CD14-positive monocyte (primary cell): ENCODE measurements at regions not wholly inside any gene's neighbourhood (a gene's known extent, or its start where the extent isn't known, plus 50 kb on each side); places are given as distances from the start of the nearest gene placed in this dataset.

Experiments
- DNase-seq, 3 donors: peaks; one replicate each; pipeline ENCODE4 v3.0.0-alpha.2; 2011 to 2022
- H2AFZ ChIP-seq: 2 replicates; pipeline ENCODE4 v1.6.0; 2012; ENCODE audit warnings: mild to moderate bottlenecking, low read depth, low read length, inconsistent platforms; ENCODE audit not compliant: insufficient read depth, poor library complexity, severe bottlenecking
- H3K27ac ChIP-seq, 2 donors: 1 replicate in 1 of 2; 2 replicates in 1 of 2; pipeline ENCODE4 v1.5.1; 2012 to 2013; ENCODE audit warnings: low read length in 2 of 2, control low read depth in 1 of 2, inconsistent platforms in 1 of 2, low read depth in 1 of 2, mild to moderate bottlenecking in 1 of 2
- H3K27me3 ChIP-seq, 2 donors: one replicate each; pipeline versions ENCODE4 v1.6.0 to v1.6.1; 2011 to 2013; ENCODE audit warnings: low read length in 2 of 2; ENCODE audit not compliant: control insufficient read depth in 2 of 2, insufficient read depth in 2 of 2
- H3K36me3 ChIP-seq, 2 donors: replicated peaks in 1 of 2; 1 replicate in 1 of 2; 2 replicates in 1 of 2; pipeline versions ENCODE4 v1.5.1 to v1.6.1; 2012 to 2013; ENCODE audit warnings: low read length in 2 of 2, control low read depth in 1 of 2, inconsistent platforms in 1 of 2, mild to moderate bottlenecking in 1 of 2; ENCODE audit not compliant: insufficient read depth in 2 of 2, control insufficient read depth in 1 of 2
- H3K4me1 ChIP-seq, 2 donors: 1 replicate in 1 of 2; 2 replicates in 1 of 2; pipeline versions ENCODE4 v1.5.1 to v1.6.1; 2012 to 2013; ENCODE audit warnings: low read length in 2 of 2, control low read depth in 1 of 2, inconsistent platforms in 1 of 2, mild to moderate bottlenecking in 1 of 2, moderate library complexity in 1 of 2; ENCODE audit not compliant: insufficient read depth in 2 of 2, control insufficient read depth in 1 of 2
- H3K4me2 ChIP-seq: replicated peaks from 2 replicates; pipeline ENCODE3; 2012; ENCODE audit warnings: low read length, moderate library complexity, mild to moderate bottlenecking; ENCODE audit not compliant: poor library complexity, severe bottlenecking; ENCODE audit errors: extremely low read depth
- H3K4me3 ChIP-seq, 3 experiments: fragments of 200-600 bp in 1 of 3; sonication (generic) in 1 of 3; replicated peaks in 1 of 3; 1 replicate in 2 of 3; 2 replicates in 1 of 3; pipeline ENCODE4 v1.5.1; 2011 to 2013; ENCODE audit warnings: low read length in 3 of 3, mild to moderate bottlenecking in 3 of 3, control low read depth in 2 of 3, low read depth in 2 of 3, inconsistent platforms in 1 of 3, moderate library complexity in 1 of 3
- H3K79me2 ChIP-seq: 2 replicates; pipeline ENCODE4 v1.6.0; 2012; ENCODE audit warnings: mild to moderate bottlenecking, control low read depth, inconsistent platforms, low read length, moderate library complexity; ENCODE audit not compliant: insufficient read depth
- H3K9ac ChIP-seq: 2 replicates; pipeline ENCODE4 v1.6.0; 2017; ENCODE audit warnings: low read length, mild to moderate bottlenecking; ENCODE audit not compliant: insufficient read depth, poor library complexity, severe bottlenecking
- H3K9me3 ChIP-seq, 2 donors: replicated peaks in 1 of 2; 1 replicate in 1 of 2; 2 replicates in 1 of 2; pipeline versions ENCODE4 v1.5.1 to v1.6.1; 2012 to 2013; ENCODE audit warnings: low read length in 2 of 2, control low read depth in 1 of 2; ENCODE audit not compliant: control insufficient read depth in 1 of 2, insufficient read depth in 1 of 2
- H4K20me1 ChIP-seq: 2 replicates; pipeline ENCODE4 v1.6.0; 2012; ENCODE audit warnings: mild to moderate bottlenecking, low read length, control low read depth, moderate library complexity; ENCODE audit not compliant: insufficient read depth
- H3K27ac Mint-ChIP-seq, 7 donors: one replicate each; pipeline ENCODE4 v1.8.0; 2020; ENCODE audit warnings: mild to moderate bottlenecking in 7 of 7, mixed read lengths in 7 of 7, moderate library complexity in 6 of 7, inconsistent platforms in 2 of 7
- H3K27me3 Mint-ChIP-seq, 3 donors: one replicate each; pipeline ENCODE4 v1.8.0; 2021 to 2022; ENCODE audit warnings: low read depth in 3 of 3, mild to moderate bottlenecking in 3 of 3, mixed read lengths in 3 of 3, moderate library complexity in 3 of 3, inconsistent platforms in 1 of 3
- H3K36me3 Mint-ChIP-seq, 2 donors: one replicate each; pipeline ENCODE4 v1.8.0; 2020; ENCODE audit warnings: mixed read lengths in 2 of 2, inconsistent platforms in 1 of 2, mild to moderate bottlenecking in 1 of 2
- H3K4me1 Mint-ChIP-seq: one replicate; pipeline ENCODE4 v1.8.0; 2020; ENCODE audit warnings: mild to moderate bottlenecking, mixed read lengths
- H3K4me3 Mint-ChIP-seq, 2 donors: one replicate each; pipeline ENCODE4 v1.8.0; 2020; ENCODE audit warnings: mild to moderate bottlenecking in 2 of 2, mixed read lengths in 2 of 2, moderate library complexity in 1 of 2
- H3K9me3 Mint-ChIP-seq, 7 donors: one replicate each; pipeline ENCODE4 v1.8.0; 2020 to 2022; ENCODE audit warnings: mixed read lengths in 7 of 7, mild to moderate bottlenecking in 6 of 7, moderate library complexity in 6 of 7, inconsistent platforms in 2 of 7
- WGBS: methylation state at CpG from one replicate; pipeline ENCODE4 v1.1.5; 2013; ENCODE audit warnings: missing lambda C conversion rate; ENCODE audit not compliant: insufficient coverage; 5-methylcytosine and 5-hydroxymethylcytosine counted together
- intact Hi-C, 2 donors: fragments of 100-400 bp; cut with micrococcal nuclease; formaldehyde crosslinking; loops; one replicate each; pipeline versions ENCODE4 v1.15.0 to v1.15.1; 2023
- TF ChIP-seq, protein P1 (sequence below): fragments of 200-600 bp; IDR thresholded peaks from one replicate; pipeline ENCODE4 v1.8.0; 2022; ENCODE audit warnings: antibody characterized with exemption, mild to moderate bottlenecking

DNA sequence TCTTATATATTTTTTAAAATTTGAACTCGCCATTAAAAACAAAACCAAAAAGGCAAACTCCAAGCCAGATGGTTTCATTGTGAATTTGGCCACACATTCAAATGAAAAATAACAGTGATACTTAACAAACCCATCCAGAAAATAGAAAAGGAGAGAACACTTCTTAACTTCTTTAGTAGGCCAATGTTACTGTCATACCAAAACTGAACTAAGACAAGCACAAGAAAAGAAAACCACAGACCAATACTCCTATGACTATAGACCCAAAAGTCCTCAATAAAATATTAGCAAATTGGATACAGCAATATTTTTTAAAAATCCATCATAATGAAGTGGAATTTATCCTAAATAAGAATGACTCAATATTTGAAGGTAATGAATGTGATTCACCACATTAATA, 73.5 kb upstream of the ALDH1A3 start:
- no peaks in the 10 kb centered on the region for H3K27me3 ChIP-seq
- no CpG with 5 or more reads among the region's 1 CpG for WGBS
- H3K4me3 ChIP-seq, result no peak overlapping the region
- H3K27ac ChIP-seq, result no peak overlapping the region
- no peak for DNase-seq
- H3K36me3 ChIP-seq, result no peaks in the 10 kb centered on the region
- H3K79me2 ChIP-seq, result no peaks in the 10 kb centered on the region
- Mint-ChIP-seq H3K27ac (no peak overlapping the region), H3K4me3 (no peak overlapping the region), H3K4me1 (no peaks in the 10 kb centered on the region), H3K9me3 (peaks cover 19 to 41% (median 23%) of the 10 kb centered on the region in 7 donors), H3K36me3 (no peaks in the 10 kb centered on the region), H3K27me3 (peaks cover 0 to 1% (median 0%) of the 10 kb centered on the region in 3 donors)
- intact Hi-C loops, result no loop called here
- no peak overlapping the region for H3K4me2 ChIP-seq
- H4K20me1 ChIP-seq, result no peaks in the 10 kb centered on the region
- peaks cover 11 to 22% of the 10 kb centered on the region in 2 donors for H3K9me3 ChIP-seq
- no peak overlapping the region for H2AFZ ChIP-seq
- H3K4me1 ChIP-seq, result no peaks in the 10 kb centered on the region
- H3K9ac ChIP-seq, result no peak overlapping the region
- TF ChIP-seq, protein P1, sequence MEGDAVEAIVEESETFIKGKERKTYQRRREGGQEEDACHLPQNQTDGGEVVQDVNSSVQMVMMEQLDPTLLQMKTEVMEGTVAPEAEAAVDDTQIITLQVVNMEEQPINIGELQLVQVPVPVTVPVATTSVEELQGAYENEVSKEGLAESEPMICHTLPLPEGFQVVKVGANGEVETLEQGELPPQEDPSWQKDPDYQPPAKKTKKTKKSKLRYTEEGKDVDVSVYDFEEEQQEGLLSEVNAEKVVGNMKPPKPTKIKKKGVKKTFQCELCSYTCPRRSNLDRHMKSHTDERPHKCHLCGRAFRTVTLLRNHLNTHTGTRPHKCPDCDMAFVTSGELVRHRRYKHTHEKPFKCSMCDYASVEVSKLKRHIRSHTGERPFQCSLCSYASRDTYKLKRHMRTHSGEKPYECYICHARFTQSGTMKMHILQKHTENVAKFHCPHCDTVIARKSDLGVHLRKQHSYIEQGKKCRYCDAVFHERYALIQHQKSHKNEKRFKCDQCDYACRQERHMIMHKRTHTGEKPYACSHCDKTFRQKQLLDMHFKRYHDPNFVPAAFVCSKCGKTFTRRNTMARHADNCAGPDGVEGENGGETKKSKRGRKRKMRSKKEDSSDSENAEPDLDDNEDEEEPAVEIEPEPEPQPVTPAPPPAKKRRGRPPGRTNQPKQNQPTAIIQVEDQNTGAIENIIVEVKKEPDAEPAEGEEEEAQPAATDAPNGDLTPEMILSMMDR, result no peak

DNA sequence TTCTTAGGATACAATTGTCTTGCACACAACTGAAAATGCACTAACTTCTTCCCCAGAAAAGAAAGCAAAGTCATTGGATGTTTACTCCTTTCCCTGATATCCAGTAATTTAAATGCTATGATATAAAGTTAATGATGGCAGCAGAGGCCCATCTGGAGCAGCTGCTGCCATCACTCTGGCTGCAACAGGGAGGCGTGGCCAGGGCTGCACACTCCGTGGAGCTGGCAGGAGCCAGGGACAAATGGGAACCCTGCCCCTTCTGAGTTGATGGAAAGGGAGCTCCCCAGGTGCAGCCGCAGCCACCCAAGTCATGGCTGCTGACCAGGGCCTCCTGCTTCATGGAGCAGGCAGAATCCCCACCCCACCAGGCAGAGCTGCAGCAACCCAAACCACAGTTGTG, 72.6 kb upstream of the ALDH1A3 start:
- Histone ChIP-seq H2AFZ (no peak overlapping the region), H3K4me3 (no peak overlapping the region), H3K36me3 (no peaks in the 10 kb centered on the region), H3K4me1 (peaks cover 0 to under 1% of the 10 kb centered on the region in 2 donors), H3K9me3 (peaks cover 11 to 17% of the 10 kb centered on the region in 2 donors), H3K27ac (no peak overlapping the region), H4K20me1 (no peaks in the 10 kb centered on the region), H3K9ac (no peak overlapping the region), H3K79me2 (no peaks in the 10 kb centered on the region), H3K4me2 (no peak overlapping the region), H3K27me3 (no peaks in the 10 kb centered on the region)
- intact Hi-C loops, result no loop called here
- TF ChIP-seq, protein P1, result no peak
- H3K4me3 Mint-ChIP-seq, result no peak overlapping the region
- H3K27me3 Mint-ChIP-seq, result peaks cover 0 to 1% (median 0%) of the 10 kb centered on the region in 3 donors
- WGBS, result 83% methylated on average over 2 of the region's 3 CpGs
- H3K9me3 Mint-ChIP-seq, result peaks cover 15 to 38% (median 22%) of the 10 kb centered on the region in 7 donors
- H3K27ac Mint-ChIP-seq, result no peak overlapping the region
- no peaks in the 10 kb centered on the region for H3K4me1 Mint-ChIP-seq
- DNase-seq, result no peak
- no peaks in the 10 kb centered on the region for H3K36me3 Mint-ChIP-seq
